H1 (cell line): ENCODE measurements at regions not wholly inside any gene's neighbourhood (a gene's known extent, or its start where the extent isn't known, plus 50 kb on each side); places are given as distances from the start of the nearest gene placed in this dataset.

ENCODE experiments used
- CHD7 ChIP-seq: fragments of 300-600 bp; sonication (generic); IDR thresholded peaks from 2 replicates; pipeline ENCODE4 v1.7.1; 2012; ENCODE audit warnings: low read length, moderate library complexity, mild to moderate bottlenecking, inconsistent platforms; ENCODE audit not compliant: insufficient replicate concordance

DNA sequence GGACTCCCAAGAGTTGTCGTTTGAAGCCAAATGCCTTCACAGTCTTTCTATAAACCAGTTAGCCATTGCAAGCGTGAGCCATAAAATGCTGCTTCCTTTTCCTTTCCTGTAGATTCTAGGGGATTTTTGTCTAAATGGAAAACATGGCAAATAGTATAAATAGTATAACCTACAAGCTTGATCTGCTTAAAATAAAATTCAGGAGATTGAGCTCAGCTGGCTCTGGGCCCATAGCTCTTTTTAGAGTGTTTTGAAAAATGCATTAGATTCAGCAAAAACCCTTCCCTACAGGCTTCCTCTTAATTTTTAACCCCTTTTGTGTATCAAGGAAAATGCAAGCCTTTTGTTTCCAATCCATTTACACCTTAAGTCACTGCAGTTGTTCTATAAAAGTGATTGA is 190.1 kb upstream of the GDF10 start (continued):
- TF ChIP-seq CHD7 = no peak
- TF ChIP-seq, all 59 proteins: peak for 0
